HFFc6 (cell line): ENCODE measurements at regions not wholly inside any gene's neighbourhood (a gene's known extent, or its start where the extent isn't known, plus 50 kb on each side); places are given as distances from the start of the nearest gene placed in this dataset.
A peak's percentile ranks its signal among the peaks of the same experiment; 100 is the strongest.

Experiments
- DNase-seq: peaks from one replicate; pipeline ENCODE4 v3.0.0-alpha.2; 2018
- H3K27ac Mint-ChIP-seq: 2 replicates; pipeline ENCODE4 v1.8.0; 2020; ENCODE audit warnings: mild to moderate bottlenecking, mixed read lengths
- H3K27me3 Mint-ChIP-seq: 2 replicates; pipeline ENCODE4 v1.8.0; 2021; ENCODE audit warnings: mild to moderate bottlenecking, moderate library complexity, mixed read lengths; ENCODE audit not compliant: insufficient read depth
- H3K36me3 Mint-ChIP-seq: 2 replicates; pipeline ENCODE4 v1.8.0; 2021; ENCODE audit warnings: low read depth, mixed read lengths
- H3K4me1 Mint-ChIP-seq: 2 replicates; pipeline ENCODE4 v1.8.0; 2020; ENCODE audit warnings: low read depth, mixed read lengths
- H3K4me3 Mint-ChIP-seq: 2 replicates; pipeline ENCODE4 v1.8.0; 2020; ENCODE audit warnings: mild to moderate bottlenecking, moderate library complexity, mixed read lengths
- H3K9me3 Mint-ChIP-seq: 2 replicates; pipeline ENCODE4 v1.8.0; 2020; ENCODE audit warnings: mild to moderate bottlenecking, mixed read lengths
- TF ChIP-seq, protein P1 (sequence below): fragments of 200-600 bp; sonication (generic); IDR thresholded peaks from 2 replicates; pipeline ENCODE4 v1.5.0; 2021; ENCODE audit warnings: antibody characterized with exemption, mild to moderate bottlenecking

GRCh38 chr12:77736219-77736965, 94.3 kb upstream of the NAV3 start:
- TF ChIP-seq, protein P1, sequence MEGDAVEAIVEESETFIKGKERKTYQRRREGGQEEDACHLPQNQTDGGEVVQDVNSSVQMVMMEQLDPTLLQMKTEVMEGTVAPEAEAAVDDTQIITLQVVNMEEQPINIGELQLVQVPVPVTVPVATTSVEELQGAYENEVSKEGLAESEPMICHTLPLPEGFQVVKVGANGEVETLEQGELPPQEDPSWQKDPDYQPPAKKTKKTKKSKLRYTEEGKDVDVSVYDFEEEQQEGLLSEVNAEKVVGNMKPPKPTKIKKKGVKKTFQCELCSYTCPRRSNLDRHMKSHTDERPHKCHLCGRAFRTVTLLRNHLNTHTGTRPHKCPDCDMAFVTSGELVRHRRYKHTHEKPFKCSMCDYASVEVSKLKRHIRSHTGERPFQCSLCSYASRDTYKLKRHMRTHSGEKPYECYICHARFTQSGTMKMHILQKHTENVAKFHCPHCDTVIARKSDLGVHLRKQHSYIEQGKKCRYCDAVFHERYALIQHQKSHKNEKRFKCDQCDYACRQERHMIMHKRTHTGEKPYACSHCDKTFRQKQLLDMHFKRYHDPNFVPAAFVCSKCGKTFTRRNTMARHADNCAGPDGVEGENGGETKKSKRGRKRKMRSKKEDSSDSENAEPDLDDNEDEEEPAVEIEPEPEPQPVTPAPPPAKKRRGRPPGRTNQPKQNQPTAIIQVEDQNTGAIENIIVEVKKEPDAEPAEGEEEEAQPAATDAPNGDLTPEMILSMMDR: no peak; the same call in 1 of the 2 replicates
- no peak overlapping the region for H3K27ac Mint-ChIP-seq
- H3K4me1 Mint-ChIP-seq: peaks cover 14% of the 10 kb centered on the region
- H3K9me3 Mint-ChIP-seq: peaks cover 6% of the 10 kb centered on the region; the same call in 1 of the 2 replicates
- no peaks in the 10 kb centered on the region for H3K36me3 Mint-ChIP-seq
- no peak for DNase-seq
- H3K27me3 Mint-ChIP-seq: no peaks in the 10 kb centered on the region; the same call in 1 of the 2 replicates
- H3K4me3 Mint-ChIP-seq: no peak overlapping the region

GRCh38 chr12:77734214-77734883, 96.3 kb upstream of the NAV3 start:
- Mint-ChIP-seq H3K4me3 (no peak overlapping the region), H3K27me3 (no peaks in the 10 kb centered on the region; the same call in 1 of the 2 replicates), H3K27ac (no peak overlapping the region), H3K4me1 (peaks cover 14% of the 10 kb centered on the region), H3K36me3 (no peaks in the 10 kb centered on the region), H3K9me3 (peaks cover 6% of the 10 kb centered on the region; the same call in 1 of the 2 replicates)
- peak; percentile 32 for DNase-seq
- TF ChIP-seq, protein P1: no peak

DNA sequence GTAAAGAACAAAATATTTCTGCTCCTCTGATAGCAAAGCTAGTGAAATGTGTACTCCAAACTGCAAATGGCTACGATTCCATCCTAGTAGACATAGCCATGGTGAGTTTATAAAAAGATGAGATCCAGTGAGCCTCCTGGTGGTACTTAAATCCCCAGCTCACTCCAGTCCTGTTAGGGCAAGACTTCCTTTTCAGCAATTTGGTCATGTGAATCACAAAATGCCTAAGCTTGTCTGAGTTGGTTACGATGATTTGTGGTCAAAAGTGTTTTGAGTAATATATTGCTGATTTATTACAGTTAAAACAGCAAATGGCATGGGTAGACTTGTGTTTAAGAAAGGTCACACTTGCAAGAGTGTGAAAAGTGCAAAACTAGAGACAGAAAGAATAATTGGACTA, 102.7 kb upstream of the NAV3 start:
- H3K36me3 Mint-ChIP-seq: 0 out of 2 replicates have a peak, but pooled peaks cover 8% of the 10 kb centered on the region
- peaks cover 45% of the 10 kb centered on the region for H3K4me1 Mint-ChIP-seq
- no peak for DNase-seq

DNA sequence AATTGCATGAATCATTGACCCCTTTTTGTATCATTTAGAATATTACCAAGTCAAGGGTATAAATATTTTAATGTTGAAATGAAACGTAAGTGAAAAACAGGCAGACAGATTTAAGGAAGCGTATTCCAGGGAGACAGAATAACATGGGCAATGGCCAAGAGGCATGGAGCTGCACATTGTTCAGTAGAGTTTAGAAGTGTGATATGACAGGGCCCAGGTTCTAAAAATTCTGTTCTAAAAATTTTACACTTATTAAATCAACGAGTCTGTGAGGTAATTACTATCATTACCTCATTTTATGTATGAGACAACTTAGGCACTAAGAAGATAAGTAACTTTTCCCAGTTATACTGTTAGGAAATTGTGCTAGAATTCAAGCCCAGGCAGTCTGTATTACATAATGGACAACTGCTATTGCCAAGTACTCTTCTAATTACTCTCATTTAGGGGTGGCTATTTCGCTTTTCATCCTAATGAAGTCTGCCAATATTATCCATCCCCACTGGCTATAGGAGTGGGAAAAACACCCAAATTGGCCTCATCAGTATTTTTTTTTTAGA, 103.2 kb upstream of the NAV3 start:
- DNase-seq: no peak
- H3K36me3 Mint-ChIP-seq: 0 out of 2 replicates have a peak, but pooled peaks cover 8% of the 10 kb centered on the region
- H3K4me1 Mint-ChIP-seq: peaks cover 50% of the 10 kb centered on the region
- H3K9me3 Mint-ChIP-seq: no peaks in the 10 kb centered on the region
- H3K4me3 Mint-ChIP-seq: no peak overlapping the region
- TF ChIP-seq, protein P1: no peak
- H3K27me3 Mint-ChIP-seq: no peaks in the 10 kb centered on the region
- no peak overlapping the region for H3K27ac Mint-ChIP-seq

More for the DNA sequence above, 102.7 kb upstream of the NAV3 start:
- Mint-ChIP-seq H3K27me3 (no peaks in the 10 kb centered on the region), H3K9me3 (no peaks in the 10 kb centered on the region), H3K27ac (no peak overlapping the region), H3K4me3 (no peak overlapping the region)
- TF ChIP-seq, protein P1: 0 out of 2 replicates have a peak, but pooled peaks have one; percentile 10

- peak; percentile 95 for DNase-seq
- 0 out of 2 replicates have a peak, but pooled peaks cover 8% of the 10 kb centered on the region for H3K36me3 Mint-ChIP-seq
- H3K27me3 Mint-ChIP-seq: no peaks in the 10 kb centered on the region
- H3K4me3 Mint-ChIP-seq: peak overlapping the region; percentile 44
- peaks cover 53% of the 10 kb centered on the region for H3K4me1 Mint-ChIP-seq
- H3K27ac Mint-ChIP-seq: peak overlapping the region; percentile 92
- TF ChIP-seq, protein P1: no peak
- no peaks in the 10 kb centered on the region for H3K9me3 Mint-ChIP-seq
These were observed 105.1 kb upstream of the NAV3 start for GRCh38 chr12:77725611-77726010.
